PC-9 (cell line): ENCODE measurements at regions not wholly inside any gene's neighbourhood (a gene's known extent, or its start where the extent isn't known, plus 50 kb on each side); places are given as distances from the start of the nearest gene placed in this dataset.

Experiments
- BruUV-seq: library from RNA; stranded (reverse); fragments of 400-500 nt; replicated peaks from 2 replicates; lab custom pipeline; 2021; lab: Mats Ljungman, UMichigan
- CTCF ChIA-PET: fragments of 300-600 bp; sonication (Branson Sonifier 250); formaldehyde crosslinking; loops from one replicate; lab custom pipeline; 2022; ENCODE audit warnings: antibody characterized with exemption; lab: Charles Lee
- POLR2A ChIA-PET: fragments of 300-600 bp; sonication (Branson Sonifier 250); formaldehyde crosslinking; loops from one replicate; lab custom pipeline; 2022; ENCODE audit warnings: antibody characterized with exemption; ENCODE audit not compliant: unreplicated experiment; lab: Charles Lee
- DNase-seq, 2 experiments: peaks; one replicate each; pipeline versions ENCODE4 v3.0.0 to v3.0.0-alpha.2; 2015 to 2022; ENCODE audit warnings: mixed read lengths in 1 of 2
- H2AFZ ChIP-seq: fragments of 200-600 bp; sonication (generic); 2 replicates; pipeline ENCODE4 v1.8.1; 2017; ENCODE audit warnings: antibody characterized with exemption
- H3F3A ChIP-seq: fragments of 200-600 bp; sonication (generic); 2 replicates; pipeline ENCODE4 v1.8.1; 2017; ENCODE audit warnings: antibody characterized with exemption, mild to moderate bottlenecking, low read depth; ENCODE audit not compliant: insufficient read depth
- H3K27ac ChIP-seq: fragments of 200-600 bp; sonication (generic); 2 replicates; pipeline ENCODE4 v1.6.1; 2016; ENCODE audit warnings: mixed run types
- H3K27me3 ChIP-seq: fragments of 200-600 bp; sonication (generic); 2 replicates; pipeline ENCODE4 v1.6.1; 2016; ENCODE audit warnings: low read depth, mixed run types; ENCODE audit not compliant: insufficient read depth
- H3K36me3 ChIP-seq: fragments of 200-600 bp; sonication (generic); 2 replicates; pipeline ENCODE4 v1.6.1; 2016; ENCODE audit warnings: low read depth, mixed run types
- H3K4me1 ChIP-seq: fragments of 200-600 bp; sonication (generic); replicated peaks from 2 replicates; pipeline ENCODE4 v1.6.1; 2016; ENCODE audit warnings: mixed run types; ENCODE audit not compliant: insufficient read depth
- H3K4me2 ChIP-seq: fragments of 200-600 bp; sonication (generic); 2 replicates; pipeline ENCODE4 v1.6.1; 2017; ENCODE audit warnings: mixed run types
- H3K4me3 ChIP-seq: fragments of 200-600 bp; sonication (generic); 2 replicates; pipeline ENCODE4 v1.6.1; 2016; ENCODE audit warnings: mixed run types
- H3K79me2 ChIP-seq: fragments of 200-600 bp; sonication (generic); 2 replicates; pipeline ENCODE4 v1.6.1; 2017; ENCODE audit warnings: low read depth, mixed run types
- H3K9me2 ChIP-seq: fragments of 200-600 bp; sonication (generic); 2 replicates; pipeline ENCODE4 v1.8.1; 2017; ENCODE audit warnings: mild to moderate bottlenecking; ENCODE audit not compliant: insufficient read depth
- H3K9me3 ChIP-seq: fragments of 200-600 bp; sonication (generic); 2 replicates; pipeline ENCODE4 v1.8.1; 2016; ENCODE audit warnings: low read depth; ENCODE audit not compliant: insufficient read depth
- H4K20me1 ChIP-seq: fragments of 200-600 bp; sonication (generic); 2 replicates; pipeline ENCODE4 v1.8.1; 2017; ENCODE audit not compliant: insufficient read depth
- CTCF ChIP-seq: fragments of 200-600 bp; sonication (generic); conservative IDR thresholded peaks from 2 replicates; pipeline ENCODE4 v1.6.1; 2017; ENCODE audit warnings: mixed run types, antibody characterized with exemption, mild to moderate bottlenecking, moderate library complexity
- EZH2 ChIP-seq: fragments of 200-600 bp; sonication (generic); IDR thresholded peaks from 2 replicates; pipeline ENCODE4 v1.8.0; 2017; ENCODE audit warnings: antibody characterized with exemption, low read depth
- intact Hi-C: fragments of 100-400 bp; cut with micrococcal nuclease; formaldehyde crosslinking; loops from one replicate; pipeline ENCODE4 v1.10.0; 2022; ENCODE audit not compliant: unreplicated experiment

- Histone ChIP-seq H4K20me1 (no peaks in the 10 kb centered on the region), H3K4me1 (no peaks in the 10 kb centered on the region), H3K4me3 (no peak overlapping the region), H2AFZ (no peak overlapping the region), H3K36me3 (no peaks in the 10 kb centered on the region), H3K79me2 (no peaks in the 10 kb centered on the region), H3K4me2 (no peak overlapping the region), H3K27ac (no peak overlapping the region), H3F3A (no peaks in the 10 kb centered on the region), H3K27me3 (no peaks in the 10 kb centered on the region), H3K9me2 (no peaks in the 10 kb centered on the region), H3K9me3 (no peaks in the 10 kb centered on the region)
- DNase-seq = no peak
- ChIA-PET CTCF (no interaction called here), POLR2A (no interaction called here)
- intact Hi-C loops = loop anchor here (1.0 kb wide), 1 partner anchor 223 kb away; no protein-coding TSS in a partner anchor
- no TSS peak for BruUV-seq
- TF ChIP-seq EZH2 = no peak
- no peak for TF ChIP-seq CTCF
Observed at GRCh38 chr5:52692606-52693005, 95.1 kb upstream of the ITGA1 start.

- intact Hi-C loops = loop anchor here (1.0 kb wide), 1 partner anchor 222 kb away; no protein-coding TSS in a partner anchor
- no peak for DNase-seq
- CTCF ChIA-PET = no interaction called here
Observed at GRCh38 chr5:52693280-52693679, 94.4 kb upstream of the ITGA1 start.

GRCh38 chr5:52693836-52694235 is 93.9 kb upstream of the ITGA1 start:
- BruUV-seq = no TSS peak
- POLR2A ChIA-PET = no interaction called here
- H3K27me3 ChIP-seq = no peaks in the 10 kb centered on the region
- no peak for DNase-seq
- no peaks in the 10 kb centered on the region for H3F3A ChIP-seq
- H3K36me3 ChIP-seq = no peaks in the 10 kb centered on the region
- no peak overlapping the region for H3K27ac ChIP-seq
- CTCF ChIA-PET = no interaction called here
- H2AFZ ChIP-seq = no peak overlapping the region
- no peak overlapping the region for H3K4me3 ChIP-seq
- TF ChIP-seq CTCF = no peak
- TF ChIP-seq EZH2 = no peak
- H3K9me3 ChIP-seq = no peaks in the 10 kb centered on the region
- no peaks in the 10 kb centered on the region for H3K4me1 ChIP-seq
- H3K79me2 ChIP-seq = no peaks in the 10 kb centered on the region
- no peaks in the 10 kb centered on the region for H4K20me1 ChIP-seq
- no peak overlapping the region for H3K4me2 ChIP-seq
- intact Hi-C loops = loop anchor here (1.0 kb wide), 1 partner anchor 221 kb away; no protein-coding TSS in a partner anchor
- no peaks in the 10 kb centered on the region for H3K9me2 ChIP-seq

More at GRCh38 chr5:52693280-52693679, 94.4 kb upstream of the ITGA1 start:
- H3K27ac ChIP-seq = no peak overlapping the region
- no peaks in the 10 kb centered on the region for H3K9me2 ChIP-seq
- no peaks in the 10 kb centered on the region for H4K20me1 ChIP-seq
- H3K36me3 ChIP-seq = no peaks in the 10 kb centered on the region
- no peaks in the 10 kb centered on the region for H3F3A ChIP-seq
- BruUV-seq = no TSS peak
- H3K4me1 ChIP-seq = no peaks in the 10 kb centered on the region
- POLR2A ChIA-PET = no interaction called here
- TF ChIP-seq CTCF = peak; percentile 51
- TF ChIP-seq EZH2 = no peak
- no peaks in the 10 kb centered on the region for H3K27me3 ChIP-seq
- H3K4me2 ChIP-seq = no peak overlapping the region
- H3K79me2 ChIP-seq = no peaks in the 10 kb centered on the region
- no peaks in the 10 kb centered on the region for H3K9me3 ChIP-seq
- H3K4me3 ChIP-seq = no peak overlapping the region
- no peak overlapping the region for H2AFZ ChIP-seq
